Jurkat, Clone E6-1 (cell line): ENCODE measurements at regions not wholly inside any gene's neighbourhood (a gene's known extent, or its start where the extent isn't known, plus 50 kb on each side); places are given as distances from the start of the nearest gene placed in this dataset.

Experiments
- DNase-seq: peaks from one replicate; pipeline ENCODE4 v3.0.0-alpha.2; 2011; ENCODE audit warnings: low read depth, low spot score
- H3K4me3 ChIP-seq: 2 replicates; pipeline ENCODE4 v1.5.1; 2011; ENCODE audit warnings: mild to moderate bottlenecking, low read length, control low read depth, moderate library complexity

GRCh38 chr11:41943656-41944055 is 484.2 kb upstream of the LRRC4C start:
- DNase-seq = no peak
- H3K4me3 ChIP-seq = no peak overlapping the region

- no peak overlapping the region for H3K4me3 ChIP-seq
Observed at GRCh38 chr11:41947392-41947791, 487.9 kb upstream of the LRRC4C start.

GRCh38 chr11:41950470-41951143 is 491.2 kb upstream of the LRRC4C start:
- no peak for DNase-seq

More at GRCh38 chr11:41947392-41947791, 487.9 kb upstream of the LRRC4C start:
- DNase-seq = no peak

GRCh38 chr11:41954034-41954433 is 494.6 kb upstream of the LRRC4C start:
- no peak for DNase-seq
- no peak overlapping the region for H3K4me3 ChIP-seq

More at GRCh38 chr11:41950470-41951143, 491.2 kb upstream of the LRRC4C start:
- no peak overlapping the region for H3K4me3 ChIP-seq

- no peak for DNase-seq
- H3K4me3 ChIP-seq = no peak overlapping the region
Observed at GRCh38 chr11:41955066-41955465, 495.6 kb upstream of the LRRC4C start.

GRCh38 chr11:41955635-41956400 is 496.4 kb upstream of the LRRC4C start:
- DNase-seq = no peak
- no peak overlapping the region for H3K4me3 ChIP-seq

- H3K4me3 ChIP-seq = no peak overlapping the region
- no peak for DNase-seq
Observed at GRCh38 chr11:41963406-41963805, 504.0 kb upstream of the LRRC4C start.

- no peak for DNase-seq
- H3K4me3 ChIP-seq = no peak overlapping the region
Observed at GRCh38 chr11:41970681-41971080, 511.2 kb upstream of the LRRC4C start.

- H3K4me3 ChIP-seq = no peak overlapping the region
- no peak for DNase-seq
Observed at GRCh38 chr11:41971592-41971991, 512.1 kb upstream of the LRRC4C start.

GRCh38 chr11:41978945-41979344 is 519.5 kb upstream of the LRRC4C start:
- no peak for DNase-seq
- no peak overlapping the region for H3K4me3 ChIP-seq

- H3K4me3 ChIP-seq = no peak overlapping the region
- no peak for DNase-seq
Observed at GRCh38 chr11:41980741-41981140, 521.3 kb upstream of the LRRC4C start.

- no peak for DNase-seq
Observed at GRCh38 chr11:41982276-41982675, 522.8 kb upstream of the LRRC4C start.

GRCh38 chr11:41982975-41983374 is 523.5 kb upstream of the LRRC4C start:
- DNase-seq = no peak
- H3K4me3 ChIP-seq = no peak overlapping the region

More at GRCh38 chr11:41982276-41982675, 522.8 kb upstream of the LRRC4C start:
- H3K4me3 ChIP-seq = no peak overlapping the region

- no peak for DNase-seq
- H3K4me3 ChIP-seq = no peak overlapping the region
Observed at GRCh38 chr11:41983475-41983874, 524.0 kb upstream of the LRRC4C start.

- H3K4me3 ChIP-seq = no peak overlapping the region
- DNase-seq = no peak
Observed at GRCh38 chr11:41984023-41984422, 524.6 kb upstream of the LRRC4C start.

GRCh38 chr11:41985799-41986198 is 526.3 kb upstream of the LRRC4C start:
- DNase-seq = no peak
- H3K4me3 ChIP-seq = no peak overlapping the region

GRCh38 chr11:41988951-41989572 is 529.6 kb upstream of the LRRC4C start:
- no peak overlapping the region for H3K4me3 ChIP-seq
- DNase-seq = no peak

GRCh38 chr11:41989823-41990380 is 530.5 kb upstream of the LRRC4C start:
- no peak for DNase-seq
- no peak overlapping the region for H3K4me3 ChIP-seq

GRCh38 chr11:41996533-41996932 is 537.1 kb upstream of the LRRC4C start:
- DNase-seq = no peak
- no peak overlapping the region for H3K4me3 ChIP-seq

GRCh38 chr11:41997844-41998401 is 538.5 kb upstream of the LRRC4C start:
- no peak for DNase-seq
- H3K4me3 ChIP-seq = no peak overlapping the region
